Skeletal muscle cell (primary cell): ENCODE measurements at regions not wholly inside any gene's neighbourhood (a gene's known extent, or its start where the extent isn't known, plus 50 kb on each side); places are given as distances from the start of the nearest gene placed in this dataset.
"Not testable (repeated sequence)": the region's sequence is repeated elsewhere in the genome, so short reads cannot be mapped to it uniquely, and the experiment has no call there.

Experiments used
- DNase-seq: peaks from one replicate; pipeline ENCODE4 v3.0.0-alpha.2; 2010; ENCODE audit warnings: low read depth
- H3K4me3 ChIP-seq: 2 replicates; pipeline ENCODE4 v1.5.1; 2011; ENCODE audit warnings: low read depth, mild to moderate bottlenecking, control low read depth, low read length, moderate library complexity

DNA sequence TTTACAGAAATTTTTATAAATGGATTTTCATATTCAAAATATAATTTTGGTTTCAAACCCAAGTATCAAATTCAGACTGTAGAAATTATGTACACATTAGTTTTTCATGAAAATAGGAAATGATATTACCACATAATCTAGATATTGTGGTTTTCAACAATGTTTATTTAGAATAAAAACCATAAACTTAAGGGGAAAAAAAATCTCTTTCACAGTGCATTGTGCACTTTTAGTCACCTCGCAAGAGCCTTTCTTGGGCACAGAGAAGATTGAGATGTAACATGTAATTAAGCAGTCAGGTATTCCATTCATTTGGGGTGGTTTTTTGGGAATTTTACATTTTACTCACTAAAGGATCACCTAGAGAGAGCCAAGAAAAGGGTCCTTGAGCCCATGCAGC lies 104.0 kb downstream of the TANC2 start:
- DNase-seq: no peak
- no peak overlapping the region for H3K4me3 ChIP-seq

DNA sequence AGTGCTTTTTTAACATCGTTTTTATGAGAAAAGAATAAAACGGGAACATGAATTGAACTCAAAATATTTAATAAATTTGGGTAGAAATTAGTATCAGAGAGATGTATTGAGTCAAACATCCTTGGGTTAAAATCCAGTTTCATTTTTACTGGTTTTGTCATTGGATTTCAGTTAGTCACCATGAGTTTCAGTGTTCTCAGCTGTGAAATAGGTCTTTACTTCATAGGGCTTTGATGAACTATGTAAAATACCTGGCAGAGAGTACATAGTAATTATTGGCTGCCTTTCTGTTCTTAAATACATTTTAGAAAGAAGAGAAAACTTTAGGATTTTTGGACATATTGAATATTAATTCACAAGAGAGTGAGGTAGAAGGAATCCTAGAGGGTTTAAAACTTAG lies 105.8 kb downstream of the TANC2 start:
- no peak for DNase-seq
- H3K4me3 ChIP-seq: no peak overlapping the region

DNA sequence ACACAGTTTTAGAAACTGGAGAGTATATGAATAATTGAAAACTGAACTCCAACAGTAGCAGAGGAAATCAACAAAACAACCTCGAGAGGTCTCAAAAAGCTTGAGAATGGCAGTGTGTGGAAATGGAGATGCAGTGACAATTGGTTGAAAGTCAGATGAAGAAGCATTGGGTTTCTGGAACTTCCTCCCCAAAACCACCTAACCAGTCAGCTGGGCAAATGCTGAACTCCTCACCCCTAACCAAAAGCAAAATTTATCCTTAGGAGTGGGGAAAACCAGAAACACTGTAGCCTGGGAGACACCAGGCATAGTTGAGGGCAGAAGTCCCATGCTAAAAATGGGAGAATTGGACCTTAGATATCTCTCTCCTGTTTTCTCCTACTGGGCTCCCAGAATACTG lies 109.9 kb downstream of the TANC2 start:
- no peak for DNase-seq
- H3K4me3 ChIP-seq: no peak overlapping the region

DNA sequence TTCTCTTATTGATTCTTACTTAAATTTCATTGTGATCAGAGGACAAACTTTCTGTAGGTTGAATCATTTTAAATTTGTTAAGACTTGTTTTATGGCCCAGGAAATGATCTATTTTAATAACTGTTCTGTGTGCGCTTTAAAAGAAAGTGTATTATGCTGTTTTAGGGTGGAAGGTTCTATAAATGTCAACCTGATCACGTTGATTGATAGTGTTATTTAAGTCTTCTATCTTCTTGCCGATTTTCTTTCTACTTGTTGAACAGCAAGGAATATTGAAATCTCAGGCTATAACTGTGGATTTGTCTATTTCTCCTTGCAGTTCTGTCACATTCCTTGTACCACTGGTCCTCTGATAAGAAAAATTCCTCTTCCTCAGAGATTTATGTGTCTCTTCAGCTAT lies 112.7 kb downstream of the TANC2 start:
- no peak overlapping the region for H3K4me3 ChIP-seq

DNA sequence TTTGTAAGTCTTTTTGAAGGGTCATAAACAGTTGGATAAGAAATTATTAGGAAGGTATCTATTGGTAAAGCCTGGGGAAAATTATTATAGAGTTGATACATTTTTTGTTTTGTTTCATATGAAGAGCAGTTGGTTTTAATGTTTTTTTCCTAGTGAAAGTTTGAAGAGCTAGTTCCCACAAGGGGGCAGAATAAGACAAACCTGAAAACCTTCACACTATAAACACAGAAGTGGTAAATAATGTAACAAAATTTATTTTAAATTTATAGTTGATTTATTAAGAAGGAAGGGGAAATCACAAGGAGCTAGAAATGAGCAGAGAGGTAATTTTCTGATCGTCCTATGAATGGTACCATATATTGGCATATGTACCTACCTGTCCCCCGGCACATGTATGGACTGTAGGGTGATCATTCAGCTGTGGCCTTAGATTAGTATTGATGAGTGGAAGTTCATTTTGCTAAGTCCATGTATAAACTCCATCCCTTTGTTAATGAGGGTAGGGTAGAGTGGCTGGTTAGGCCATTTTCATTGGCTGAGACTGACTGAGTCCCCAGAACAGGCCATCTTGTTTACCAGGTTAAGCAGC lies 116.3 kb downstream of the TANC2 start:
- no peak for DNase-seq
- no peak overlapping the region for H3K4me3 ChIP-seq

More for the DNA sequence above, 112.7 kb downstream of the TANC2 start:
- DNase-seq: no peak

DNA sequence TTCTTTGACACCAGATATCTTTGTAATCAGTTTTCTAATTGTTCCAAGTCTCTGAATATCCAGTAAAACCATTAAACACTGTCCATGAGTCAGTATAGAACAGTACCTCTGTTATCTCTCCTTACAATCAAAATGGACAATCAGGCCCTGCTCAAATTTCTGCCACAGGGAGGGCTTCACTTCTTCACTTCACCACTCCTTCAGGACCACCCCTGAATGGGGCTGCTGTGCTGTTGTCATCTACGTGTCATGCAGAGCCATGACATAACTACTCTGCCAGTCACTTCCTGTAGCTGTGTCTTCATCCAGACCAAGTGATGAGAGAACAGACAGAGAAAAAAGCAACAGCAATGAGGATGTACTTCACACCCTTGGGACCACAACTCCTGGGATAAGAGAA lies 116.9 kb downstream of the TANC2 start:
- no peak for DNase-seq
- H3K4me3 ChIP-seq: no peak overlapping the region

DNA sequence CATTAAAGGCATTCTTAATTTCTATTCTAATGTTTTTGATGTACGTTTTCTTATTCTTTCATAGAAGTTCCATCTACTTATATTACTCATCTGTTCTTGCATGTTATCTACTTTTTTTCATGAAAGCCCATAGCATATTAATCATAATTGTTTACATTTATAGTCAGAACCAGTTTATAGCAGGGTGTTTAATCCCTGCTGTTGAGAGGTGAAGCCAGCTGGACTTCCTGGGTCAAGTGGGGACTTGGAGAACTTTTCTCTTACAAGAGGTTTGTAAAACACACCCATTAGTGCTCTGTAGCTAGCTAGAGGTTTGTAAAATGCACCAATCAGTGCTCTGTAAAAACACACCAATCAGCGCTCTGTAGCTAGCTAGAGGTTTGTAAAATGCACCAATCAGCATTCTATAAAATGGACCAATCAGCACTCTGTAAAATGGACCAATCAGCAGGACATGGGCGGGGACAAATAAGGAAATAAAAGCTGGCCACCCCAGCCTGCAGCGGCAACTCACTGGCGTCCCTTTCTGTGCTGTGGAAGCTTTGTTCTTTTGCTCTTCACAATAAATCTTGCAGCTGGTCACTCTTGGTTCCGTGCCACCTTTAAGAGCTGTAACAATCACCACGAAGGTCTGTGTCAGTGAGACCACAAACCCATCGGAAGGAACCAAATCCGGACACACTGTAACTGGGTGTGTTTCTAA lies 120.6 kb downstream of the TANC2 start:
- H3K4me3 ChIP-seq: no peak overlapping the region
- DNase-seq: no peak

DNA sequence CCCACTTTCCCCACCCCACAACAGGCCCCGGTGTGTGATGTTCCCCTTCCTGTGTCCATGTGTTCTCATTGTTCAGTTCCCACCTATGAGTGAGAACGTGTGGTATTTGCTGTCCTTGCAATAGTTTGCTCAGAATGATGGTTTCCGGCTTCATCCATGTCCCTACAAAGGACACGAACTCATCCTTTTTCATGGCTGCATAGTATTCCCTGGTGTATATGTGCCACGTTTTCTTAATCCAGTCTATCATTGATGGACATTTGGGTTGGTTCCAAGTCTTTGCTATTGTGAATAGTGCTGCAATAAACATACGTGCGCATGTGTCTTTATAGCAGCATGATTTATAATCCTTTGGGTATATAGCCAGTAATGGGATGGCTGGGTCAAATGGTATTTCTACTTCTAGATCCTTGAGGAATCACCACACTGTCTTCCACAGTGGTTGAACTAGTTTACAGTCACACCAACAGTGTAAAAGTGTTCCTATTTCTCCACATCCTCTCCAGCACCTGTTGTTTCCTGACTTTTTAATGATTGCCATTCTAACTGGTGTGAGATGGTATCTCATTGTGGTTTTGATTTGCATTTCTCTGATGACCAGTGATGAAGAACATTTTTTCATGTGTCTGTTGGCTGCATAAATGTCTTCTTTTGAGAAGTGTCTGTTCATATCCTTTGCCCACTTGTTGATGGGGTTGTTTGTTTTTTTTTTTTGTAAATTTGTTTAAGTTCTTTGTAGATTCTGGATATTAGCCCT lies 124.5 kb downstream of the TANC2 start:
- not testable (repeated sequence) for H3K4me3 ChIP-seq, DNase-seq

DNA sequence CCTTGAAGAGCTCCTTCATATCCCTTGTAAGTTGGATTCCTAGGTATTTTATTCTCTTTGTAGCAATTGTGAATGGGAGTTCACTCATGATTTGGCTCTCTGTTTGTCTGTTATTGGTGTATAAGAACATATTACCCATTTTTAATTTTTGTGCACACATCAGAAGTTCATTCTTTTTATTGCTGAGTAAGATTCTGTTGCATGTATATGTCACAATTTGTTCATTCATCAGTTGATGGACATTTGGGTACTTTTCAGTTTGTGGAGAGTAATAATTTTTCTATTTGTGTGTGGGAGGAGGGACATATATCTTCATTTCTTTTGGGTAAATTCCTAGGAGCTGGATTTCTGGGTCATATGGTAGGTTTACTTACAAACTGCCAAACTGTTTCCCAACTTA lies 125.9 kb downstream of the TANC2 start:
- not testable (repeated sequence) for H3K4me3 ChIP-seq, DNase-seq

DNA sequence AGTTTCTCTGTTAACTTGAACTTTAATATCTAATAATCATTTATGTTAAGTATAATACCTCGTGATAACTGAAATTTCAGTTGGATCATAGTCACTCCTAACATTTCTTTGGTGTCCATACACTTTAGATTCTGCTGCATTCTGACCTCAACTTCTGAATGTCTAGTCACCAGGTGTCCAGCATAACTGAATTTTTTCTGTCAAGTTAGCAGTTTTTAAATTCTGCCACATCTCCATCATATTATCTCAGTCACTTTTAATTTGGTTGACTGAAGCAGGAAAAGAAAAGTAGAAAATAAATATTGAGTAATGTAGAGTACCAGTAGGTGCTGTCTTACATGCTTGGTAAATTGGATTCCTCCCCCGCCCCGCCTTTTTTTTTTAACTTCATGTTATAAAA lies 128.6 kb downstream of the TANC2 start:
- DNase-seq: no peak
- H3K4me3 ChIP-seq: no peak overlapping the region

DNA sequence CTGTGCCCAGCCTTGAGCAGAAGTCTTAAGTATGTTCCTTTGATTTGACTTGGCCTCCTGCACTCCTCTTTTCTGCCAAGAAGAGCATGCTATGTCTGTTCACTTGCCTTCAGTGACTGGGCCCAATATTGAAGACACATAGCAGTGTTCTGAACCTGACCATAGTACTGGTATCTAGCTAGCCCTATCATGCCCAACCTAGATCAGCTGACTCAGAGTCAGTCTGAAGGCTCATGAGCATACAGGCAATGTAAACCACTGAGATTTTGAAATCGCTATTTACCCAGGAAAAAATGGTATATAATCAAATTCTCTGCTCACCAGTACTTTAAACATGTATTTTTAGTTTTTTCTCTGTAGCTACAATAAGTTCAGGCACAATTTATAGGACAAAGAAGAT lies 129.4 kb downstream of the TANC2 start:
- DNase-seq: no peak
- H3K4me3 ChIP-seq: no peak overlapping the region

DNA sequence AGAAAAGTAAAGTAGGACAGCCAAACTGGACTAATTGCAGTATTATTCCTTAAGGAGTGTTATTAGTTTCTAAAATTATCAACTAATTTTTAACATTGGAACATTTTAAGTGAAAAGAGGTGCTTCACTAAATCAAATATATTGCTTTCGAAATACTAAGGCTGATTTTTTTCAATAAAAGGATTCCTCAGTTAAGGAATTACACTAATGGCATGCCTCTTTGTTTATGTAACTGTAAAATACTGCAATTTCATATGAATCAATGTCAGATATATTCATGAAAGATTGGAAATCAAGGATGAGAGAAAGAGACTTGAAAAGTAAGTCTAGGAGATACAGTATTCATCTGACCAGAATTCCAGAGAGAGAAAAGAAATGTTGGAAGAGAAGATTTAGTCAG lies 129.8 kb downstream of the TANC2 start:
- DNase-seq: no peak
- H3K4me3 ChIP-seq: no peak overlapping the region

DNA sequence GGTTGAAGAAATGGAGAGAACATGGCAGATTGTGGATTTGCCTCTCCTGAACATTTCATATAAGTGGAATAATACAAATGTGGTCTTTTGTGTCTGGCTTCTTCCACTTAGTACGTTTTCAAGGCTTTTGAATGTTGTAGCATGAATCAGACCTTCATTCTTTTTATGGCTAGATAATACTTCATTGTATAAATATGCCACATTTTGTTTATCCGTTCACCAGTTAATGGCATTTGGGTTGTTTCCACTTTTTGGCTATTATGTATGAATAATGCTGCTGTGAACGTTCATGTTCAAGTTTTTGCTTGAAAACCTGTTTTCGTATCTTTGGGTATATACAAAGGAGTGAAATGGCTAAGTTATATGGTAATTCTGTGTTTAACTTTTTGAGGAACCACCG lies 130.4 kb downstream of the TANC2 start:
- no peak overlapping the region for H3K4me3 ChIP-seq
- DNase-seq: no peak

DNA sequence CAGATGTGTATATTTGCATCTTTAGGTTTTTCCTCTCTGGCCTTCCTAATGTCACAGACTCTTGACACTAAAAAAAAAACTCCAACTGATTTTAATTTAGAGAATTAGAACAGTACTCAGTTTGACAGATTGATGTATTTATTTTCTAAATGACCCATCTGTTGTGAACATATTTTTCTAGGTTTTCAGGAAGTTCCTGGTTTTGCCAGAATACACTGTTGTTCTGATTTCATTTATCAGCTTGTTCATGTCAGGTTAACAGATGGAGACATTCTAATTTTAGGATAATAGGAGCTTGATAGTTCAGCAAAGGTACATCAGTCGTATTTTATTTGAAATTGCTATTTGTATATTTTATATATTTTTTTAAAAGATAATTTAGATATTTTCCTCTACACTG lies 133.4 kb downstream of the TANC2 start:
- no peak overlapping the region for H3K4me3 ChIP-seq
- no peak for DNase-seq

DNA sequence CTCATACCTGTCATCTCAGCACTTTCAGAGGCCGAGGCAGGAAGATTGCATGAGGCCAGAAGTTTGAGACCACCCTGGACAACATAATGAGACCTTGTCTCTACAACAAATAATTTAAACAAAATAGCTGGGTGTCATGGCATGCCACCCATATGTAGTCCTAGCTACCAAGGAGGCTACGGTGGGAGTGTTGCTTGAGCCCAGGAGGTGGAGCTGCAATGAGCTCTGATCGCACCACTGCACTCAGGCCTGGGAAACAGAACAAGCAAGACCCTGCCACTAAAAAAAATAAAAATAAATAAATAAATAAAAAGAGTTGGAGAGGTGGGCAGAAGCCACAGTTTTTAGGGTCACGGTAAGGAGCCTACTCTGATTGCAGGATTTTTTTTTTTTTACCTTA lies 136.0 kb downstream of the TANC2 start:
- H3K4me3 ChIP-seq: no peak overlapping the region
- DNase-seq: no peak

DNA sequence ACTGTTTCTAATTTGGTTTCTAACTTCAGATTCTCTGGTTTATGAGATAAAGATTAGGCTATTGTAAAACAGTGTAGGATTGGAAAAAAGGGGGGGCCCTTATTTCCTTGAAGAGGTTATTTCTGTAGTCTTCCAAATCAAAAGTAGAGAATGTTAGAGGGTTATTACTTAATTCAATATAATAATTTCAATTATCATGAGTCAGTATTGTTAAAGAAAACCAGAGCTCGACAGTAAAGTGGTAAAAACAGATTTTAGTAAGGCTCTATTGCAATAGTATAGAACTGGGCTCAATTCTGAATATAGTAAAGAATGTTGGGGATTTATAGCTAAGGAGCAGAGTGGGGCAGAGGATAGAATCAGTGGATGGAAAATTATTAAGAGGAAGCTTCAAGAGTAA lies 140.0 kb downstream of the TANC2 start:
- DNase-seq: no peak
- H3K4me3 ChIP-seq: no peak overlapping the region

DNA sequence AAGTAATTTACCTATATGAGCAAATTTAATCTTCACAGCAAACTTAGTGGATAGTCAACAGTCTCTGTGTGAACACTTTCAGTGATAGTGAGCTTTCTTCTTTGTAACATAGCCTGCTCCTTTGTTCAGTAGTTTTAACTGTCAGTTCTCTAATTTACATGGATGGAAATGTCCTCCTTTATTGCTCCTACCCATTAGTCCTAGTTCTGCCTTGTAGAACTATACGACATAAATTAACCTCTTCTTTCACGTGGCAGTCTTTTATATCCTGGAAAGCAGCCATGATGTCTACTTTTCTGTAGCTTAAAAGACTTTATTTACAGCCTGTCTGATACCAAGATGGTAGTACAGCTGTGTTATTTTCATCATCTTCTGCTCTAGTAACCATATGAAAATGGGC lies 143.6 kb downstream of the TANC2 start:
- H3K4me3 ChIP-seq: no peak overlapping the region
- DNase-seq: no peak

DNA sequence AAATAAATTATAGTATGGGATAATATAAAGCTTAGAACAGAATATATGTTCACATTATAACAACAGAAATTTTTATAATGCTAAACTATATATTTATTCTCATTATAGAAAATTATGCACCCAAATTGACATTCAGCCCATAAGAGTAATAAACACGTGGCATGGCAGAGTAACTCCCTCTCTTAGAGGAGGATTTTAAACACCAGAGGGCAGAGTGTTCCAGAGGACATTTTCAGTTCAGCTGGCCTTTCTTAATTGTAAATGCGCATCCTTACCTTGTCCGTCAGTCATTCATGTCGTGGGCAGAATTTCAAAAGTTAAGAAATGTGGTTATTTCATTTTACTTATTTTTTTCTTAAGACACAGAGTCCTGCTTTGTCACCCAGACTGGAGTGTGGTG lies 147.1 kb downstream of the TANC2 start:
- DNase-seq: no peak
- H3K4me3 ChIP-seq: no peak overlapping the region

DNA sequence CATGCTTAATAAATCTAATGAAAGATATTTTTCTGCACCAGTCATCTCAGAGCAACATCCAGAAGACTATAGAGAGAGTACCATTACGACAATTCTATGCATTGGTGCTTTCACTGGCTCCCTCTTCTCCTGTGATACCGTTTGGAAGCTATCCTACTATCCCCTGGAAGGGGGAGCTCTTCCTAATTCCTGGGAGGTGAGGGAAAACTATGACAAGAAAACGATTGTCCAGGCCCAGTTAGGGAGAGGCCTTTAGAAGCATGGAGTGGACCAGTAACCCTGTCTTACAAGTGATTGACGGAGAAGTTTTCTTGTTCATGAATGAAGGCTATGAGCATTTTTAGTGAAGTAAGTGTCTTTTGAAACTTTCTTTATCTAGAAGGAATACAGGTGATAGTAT lies 150.2 kb downstream of the TANC2 start:
- no peak for DNase-seq
- no peak overlapping the region for H3K4me3 ChIP-seq

DNA sequence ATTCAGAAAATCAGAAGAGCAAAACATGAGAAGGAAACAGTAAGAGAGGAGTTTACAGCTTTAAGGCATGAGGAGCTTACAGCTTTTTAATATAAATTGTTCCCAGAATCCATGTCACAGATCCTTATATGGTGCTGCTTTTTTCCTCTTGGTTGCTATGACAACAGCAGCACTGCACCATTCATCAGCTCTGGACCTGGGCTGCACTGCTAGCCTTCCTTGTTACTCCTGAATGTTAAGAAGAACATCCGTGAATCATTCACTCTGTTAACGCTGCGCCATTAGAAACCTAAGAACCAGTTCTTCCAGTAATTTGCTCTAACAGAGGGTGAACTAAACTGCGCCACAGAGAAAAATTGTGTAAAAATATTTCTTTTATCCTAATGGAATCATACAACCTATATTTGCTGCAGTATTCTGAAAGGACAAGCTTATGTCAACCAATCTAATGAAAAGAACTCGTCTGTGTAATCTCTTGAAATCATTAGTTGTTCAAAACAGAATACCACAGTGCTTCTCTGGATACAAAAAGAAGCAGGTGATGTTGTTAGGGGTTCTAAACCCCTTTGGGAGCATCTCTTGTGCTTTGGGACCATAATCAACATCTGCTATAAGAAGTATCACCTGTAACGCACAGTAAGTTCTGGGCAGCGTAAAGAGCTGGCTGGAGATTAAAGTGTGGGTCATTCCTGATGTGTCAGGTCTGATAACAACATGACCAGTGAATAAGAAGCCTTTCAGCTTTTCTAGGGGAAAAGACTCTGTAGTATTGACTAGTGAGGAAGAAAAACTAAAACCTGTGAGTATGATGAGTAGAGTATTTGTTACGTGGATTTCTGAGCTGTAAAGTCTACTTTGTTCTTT lies 151.2 kb downstream of the TANC2 start:
- DNase-seq: no peak
- H3K4me3 ChIP-seq: no peak overlapping the region
